ENCODE measurements at regions not wholly inside any gene's neighbourhood (a gene's known extent, or its start where the extent isn't known, plus 50 kb on each side); places are given as distances from the start of the nearest gene placed in this dataset.
A peak's percentile ranks its signal among the peaks of the same experiment; 100 is the strongest.

- H3K27me3 ChIP-seq (ENCODE audit: insufficient read depth, low read length) = no peaks in the 10 kb centered on the region
- no peak overlapping the region for H2AFZ ChIP-seq (ENCODE audit: insufficient read depth, low read length, poor library complexity)
- H2BK120ac ChIP-seq (ENCODE audit: insufficient read depth, low read length, poor library complexity) = no peak overlapping the region
- no peak overlapping the region for H2AK5ac ChIP-seq (ENCODE audit: low read length)
- no peak overlapping the region for H2BK5ac ChIP-seq (ENCODE audit: low read depth, low read length, poor library complexity)
- H3K4me1 ChIP-seq (ENCODE audit: control insufficient read depth in 1 of 2, insufficient read depth in 2 of 2, low read length in 2 of 2) = no peaks in the 10 kb centered on the region
- H3K4me2 ChIP-seq (ENCODE audit: low read length) = no peak overlapping the region
- H3K4ac ChIP-seq (ENCODE audit: low read depth, low read length) = no peak overlapping the region
- no CpG with 5 or more reads among the region's 1 CpG for WGBS (ENCODE audit: extremely low coverage, insufficient coverage, insufficient read length)
- no peak overlapping the region for H3K18ac ChIP-seq (ENCODE audit: low read length)
- H3K79me1 ChIP-seq (ENCODE audit: low read length) = no peaks in the 10 kb centered on the region
- H3K14ac ChIP-seq (ENCODE audit: low read length) = no peak overlapping the region
- H3K36me3 ChIP-seq (ENCODE audit: control insufficient read depth in 1 of 2, insufficient read depth in 2 of 2, low read length in 2 of 2) = no peaks in the 10 kb centered on the region
- no peaks in the 10 kb centered on the region for H3K9me3 ChIP-seq (ENCODE audit: insufficient read depth, low read depth, low read length)
- H2BK12ac ChIP-seq (ENCODE audit: low read length) = no peak overlapping the region
- no peak overlapping the region for H3K23ac ChIP-seq (ENCODE audit: low read length)
- H3K27ac ChIP-seq (ENCODE audit: low read depth, low read length) = no peak overlapping the region
- H3K4me3 ChIP-seq (ENCODE audit: low read depth, low read length) = no peak overlapping the region
- peak in 1 of 2 donors; percentile 60 for DNase-seq
- no peak overlapping the region for H4K12ac ChIP-seq (ENCODE audit: low read depth, low read length)
- H3K9ac ChIP-seq (ENCODE audit: low read length) = no peak overlapping the region
- no peak overlapping the region for H4K8ac ChIP-seq (ENCODE audit: low read depth, low read length)
- H4K91ac ChIP-seq (ENCODE audit: low read depth, low read length) = no peak overlapping the region
- H3K79me2 ChIP-seq (ENCODE audit: control insufficient read depth, insufficient read depth, low read length, poor library complexity) = no peaks in the 10 kb centered on the region
Measured at GRCh38 chr13:60335531-60335930, 61.5 kb upstream of the TDRD3 start.

- Histone ChIP-seq H3K4me2 (ENCODE audit: low read length) (no peak overlapping the region), H3K27ac (ENCODE audit: low read depth, low read length) (no peak overlapping the region), H4K91ac (ENCODE audit: low read depth, low read length) (no peak overlapping the region), H2BK5ac (ENCODE audit: low read depth, low read length, poor library complexity) (no peak overlapping the region), H3K9me3 (ENCODE audit: insufficient read depth, low read depth, low read length) (no peaks in the 10 kb centered on the region), H3K4me3 (ENCODE audit: low read depth, low read length) (no peak overlapping the region), H2AK5ac (ENCODE audit: low read length) (no peak overlapping the region), H4K12ac (ENCODE audit: low read depth, low read length) (no peak overlapping the region), H3K36me3 (ENCODE audit: control insufficient read depth in 1 of 2, insufficient read depth in 2 of 2, low read length in 2 of 2) (no peaks in the 10 kb centered on the region), H3K18ac (ENCODE audit: low read length) (no peak overlapping the region), H3K79me1 (ENCODE audit: low read length) (no peaks in the 10 kb centered on the region), H3K79me2 (ENCODE audit: control insufficient read depth, insufficient read depth, low read length, poor library complexity) (no peaks in the 10 kb centered on the region), H2BK120ac (ENCODE audit: insufficient read depth, low read length, poor library complexity) (no peak overlapping the region), H2BK12ac (ENCODE audit: low read length) (no peak overlapping the region), H3K23ac (ENCODE audit: low read length) (no peak overlapping the region), H4K8ac (ENCODE audit: low read depth, low read length) (no peak overlapping the region), H3K27me3 (ENCODE audit: insufficient read depth, low read length) (no peaks in the 10 kb centered on the region), H2AFZ (ENCODE audit: insufficient read depth, low read length, poor library complexity) (no peak overlapping the region), H3K9ac (ENCODE audit: low read length) (no peak overlapping the region), H3K4ac (ENCODE audit: low read depth, low read length) (no peak overlapping the region), H3K14ac (ENCODE audit: low read length) (no peak overlapping the region), H3K4me1 (ENCODE audit: control insufficient read depth in 1 of 2, insufficient read depth in 2 of 2, low read length in 2 of 2) (no peaks in the 10 kb centered on the region)
- no CpG with 5 or more reads among the region's 2 CpGs for WGBS (ENCODE audit: extremely low coverage, insufficient coverage, insufficient read length)
- no peak for DNase-seq
Measured at GRCh38 chr13:60338754-60339153, 58.3 kb upstream of the TDRD3 start.

- no peak overlapping the region for H2AK5ac ChIP-seq (ENCODE audit: low read length)
- no peak overlapping the region for H4K12ac ChIP-seq (ENCODE audit: low read depth, low read length)
- H2BK120ac ChIP-seq (ENCODE audit: insufficient read depth, low read length, poor library complexity) = no peak overlapping the region
- no peak overlapping the region for H3K18ac ChIP-seq (ENCODE audit: low read length)
- H3K9me3 ChIP-seq (ENCODE audit: insufficient read depth, low read depth, low read length) = no peaks in the 10 kb centered on the region
- H2BK12ac ChIP-seq (ENCODE audit: low read length) = no peak overlapping the region
- H3K23ac ChIP-seq (ENCODE audit: low read length) = no peak overlapping the region
- no peaks in the 10 kb centered on the region for H3K27me3 ChIP-seq (ENCODE audit: insufficient read depth, low read length)
- H3K79me2 ChIP-seq (ENCODE audit: control insufficient read depth, insufficient read depth, low read length, poor library complexity) = no peaks in the 10 kb centered on the region
- no peak overlapping the region for H2BK5ac ChIP-seq (ENCODE audit: low read depth, low read length, poor library complexity)
- H3K4me3 ChIP-seq (ENCODE audit: low read depth, low read length) = no peak overlapping the region
- no peak overlapping the region for H4K91ac ChIP-seq (ENCODE audit: low read depth, low read length)
- no peak overlapping the region for H3K4me2 ChIP-seq (ENCODE audit: low read length)
- H4K8ac ChIP-seq (ENCODE audit: low read depth, low read length) = no peak overlapping the region
- WGBS (ENCODE audit: extremely low coverage, insufficient coverage, insufficient read length) = no CpG with 5 or more reads among the region's 1 CpG
- H3K4me1 ChIP-seq (ENCODE audit: control insufficient read depth in 1 of 2, insufficient read depth in 2 of 2, low read length in 2 of 2) = no peaks in the 10 kb centered on the region
- H3K14ac ChIP-seq (ENCODE audit: low read length) = no peak overlapping the region
- DNase-seq = no peak
- no peak overlapping the region for H3K27ac ChIP-seq (ENCODE audit: low read depth, low read length)
- no peak overlapping the region for H2AFZ ChIP-seq (ENCODE audit: insufficient read depth, low read length, poor library complexity)
- no peaks in the 10 kb centered on the region for H3K36me3 ChIP-seq (ENCODE audit: control insufficient read depth in 1 of 2, insufficient read depth in 2 of 2, low read length in 2 of 2)
- no peaks in the 10 kb centered on the region for H3K79me1 ChIP-seq (ENCODE audit: low read length)
- H3K9ac ChIP-seq (ENCODE audit: low read length) = no peak overlapping the region
- H3K4ac ChIP-seq (ENCODE audit: low read depth, low read length) = no peak overlapping the region
Measured at GRCh38 chr13:60343978-60344377, 53.0 kb upstream of the TDRD3 start.

DNA sequence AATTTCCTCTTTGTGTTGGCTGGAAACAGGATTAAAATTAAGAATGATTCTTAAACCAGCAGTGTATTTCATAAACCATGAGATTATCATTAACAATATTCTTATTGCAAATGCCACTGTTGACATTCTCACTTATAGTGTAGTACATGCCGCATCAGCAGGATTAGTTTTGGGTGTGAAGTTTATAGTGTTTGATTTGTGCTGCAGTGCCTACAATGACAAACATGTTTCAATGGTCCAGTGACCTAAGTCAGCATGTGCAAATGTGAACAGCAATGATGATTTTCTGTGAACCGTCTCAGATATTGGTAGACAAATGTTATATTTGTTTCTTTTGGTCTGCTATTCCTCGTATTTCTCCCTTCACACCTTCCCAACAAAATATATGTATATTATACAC, 49.8 kb upstream of the TDRD3 start:
- no peak overlapping the region for H2AFZ ChIP-seq (ENCODE audit: insufficient read depth, low read length, poor library complexity)
- H2BK120ac ChIP-seq (ENCODE audit: insufficient read depth, low read length, poor library complexity) = no peak overlapping the region
- H3K23ac ChIP-seq (ENCODE audit: low read length) = no peak overlapping the region
- H3K79me2 ChIP-seq (ENCODE audit: control insufficient read depth, insufficient read depth, low read length, poor library complexity) = no peaks in the 10 kb centered on the region
- H4K12ac ChIP-seq (ENCODE audit: low read depth, low read length) = no peak overlapping the region
- H3K4me3 ChIP-seq (ENCODE audit: low read depth, low read length) = no peak overlapping the region
- H3K27ac ChIP-seq (ENCODE audit: low read depth, low read length) = no peak overlapping the region
- H2AK5ac ChIP-seq (ENCODE audit: low read length) = no peak overlapping the region
- H3K14ac ChIP-seq (ENCODE audit: low read length) = no peak overlapping the region
- no peak overlapping the region for H4K91ac ChIP-seq (ENCODE audit: low read depth, low read length)
- H2BK12ac ChIP-seq (ENCODE audit: low read length) = no peak overlapping the region
- H3K9me3 ChIP-seq (ENCODE audit: insufficient read depth, low read depth, low read length) = no peaks in the 10 kb centered on the region
- H3K9ac ChIP-seq (ENCODE audit: low read length) = no peak overlapping the region
- no peak overlapping the region for H4K8ac ChIP-seq (ENCODE audit: low read depth, low read length)
- H3K18ac ChIP-seq (ENCODE audit: low read length) = no peak overlapping the region
- H3K27me3 ChIP-seq (ENCODE audit: insufficient read depth, low read length) = no peaks in the 10 kb centered on the region
- no CpG with 5 or more reads among the region's 3 CpGs for WGBS (ENCODE audit: extremely low coverage, insufficient coverage, insufficient read length)
- H3K4me1 ChIP-seq (ENCODE audit: control insufficient read depth in 1 of 2, insufficient read depth in 2 of 2, low read length in 2 of 2) = no peaks in the 10 kb centered on the region
- no peak overlapping the region for H3K4ac ChIP-seq (ENCODE audit: low read depth, low read length)
- H3K79me1 ChIP-seq (ENCODE audit: low read length) = no peaks in the 10 kb centered on the region
- no peaks in the 10 kb centered on the region for H3K36me3 ChIP-seq (ENCODE audit: control insufficient read depth in 1 of 2, insufficient read depth in 2 of 2, low read length in 2 of 2)
- no peak overlapping the region for H2BK5ac ChIP-seq (ENCODE audit: low read depth, low read length, poor library complexity)
- DNase-seq = no peak
- H3K4me2 ChIP-seq (ENCODE audit: low read length) = no peak overlapping the region

Measured in trophoblast cell (in vitro differentiated cells and primary cell).